ENCODE measurements at regions not wholly inside any gene's neighbourhood (a gene's known extent, or its start where the extent isn't known, plus 50 kb on each side); places are given as distances from the start of the nearest gene placed in this dataset.

DNA sequence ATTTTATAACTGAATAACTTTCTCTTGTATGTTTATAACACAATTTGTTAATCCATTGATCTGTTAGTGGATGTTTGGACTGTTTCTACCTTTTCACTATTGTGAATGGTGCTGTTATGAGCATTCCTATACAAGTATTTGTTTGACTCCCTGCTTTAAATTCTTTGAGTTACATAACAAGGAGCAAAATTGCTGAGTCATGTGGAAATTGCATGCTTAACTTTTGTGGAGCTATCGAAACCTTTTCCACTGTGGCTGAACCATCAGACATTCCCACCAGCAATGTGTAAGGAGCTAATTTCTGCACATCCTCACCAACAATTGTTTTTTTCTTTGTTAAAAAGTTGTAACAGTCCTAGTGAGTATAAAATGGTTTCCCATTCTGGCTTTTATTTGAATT, 415.5 kb downstream of the CBLN2 start:
- H4K8ac ChIP-seq (ENCODE audit: low read depth, low read length), result no peak overlapping the region
- no peaks in the 10 kb centered on the region for H3K4me1 ChIP-seq (ENCODE audit: control insufficient read depth, low read depth, low read length)
- H2BK15ac ChIP-seq (replicated peaks; ENCODE audit: low read depth), result no peak overlapping the region
- H3K36me3 ChIP-seq (ENCODE audit: control insufficient read depth, insufficient read depth, low read length), result no peaks in the 10 kb centered on the region
- H3K4ac ChIP-seq (ENCODE audit: low read depth, low read length), result no peak overlapping the region
- no peak overlapping the region for H3K18ac ChIP-seq (ENCODE audit: low read length)
- H3K27ac ChIP-seq (ENCODE audit: low read depth, low read length), result no peak overlapping the region
- H2BK120ac ChIP-seq (ENCODE audit: low read depth, low read length), result no peak overlapping the region
- H3K23ac ChIP-seq (ENCODE audit: low read length), result no peak overlapping the region
- no peak for DNase-seq
- no peaks in the 10 kb centered on the region for H3K27me3 ChIP-seq (ENCODE audit: insufficient read depth, low read length, poor library complexity)
- no peak overlapping the region for H3K56ac ChIP-seq (ENCODE audit: low read length)
- H2AK5ac ChIP-seq (ENCODE audit: low read length), result no peak overlapping the region
- H3K4me2 ChIP-seq (ENCODE audit: low read length), result no peak overlapping the region
- H3K4me3 ChIP-seq (ENCODE audit: low read length), result no peak overlapping the region
- WGBS (ENCODE audit: extremely low coverage, insufficient coverage, low lambda C conversion rate), result no CpG with 5 or more reads among the region's 1 CpG
- H3K9ac ChIP-seq (ENCODE audit: low read length), result no peak overlapping the region
- no peak overlapping the region for H2BK5ac ChIP-seq (ENCODE audit: low read length)
- no peaks in the 10 kb centered on the region for H3K79me2 ChIP-seq (ENCODE audit: control insufficient read depth, insufficient read depth, low read length)
- H4K5ac ChIP-seq (ENCODE audit: low read length), result no peak overlapping the region
- no peaks in the 10 kb centered on the region for H3K79me1 ChIP-seq (ENCODE audit: low read length)

DNA sequence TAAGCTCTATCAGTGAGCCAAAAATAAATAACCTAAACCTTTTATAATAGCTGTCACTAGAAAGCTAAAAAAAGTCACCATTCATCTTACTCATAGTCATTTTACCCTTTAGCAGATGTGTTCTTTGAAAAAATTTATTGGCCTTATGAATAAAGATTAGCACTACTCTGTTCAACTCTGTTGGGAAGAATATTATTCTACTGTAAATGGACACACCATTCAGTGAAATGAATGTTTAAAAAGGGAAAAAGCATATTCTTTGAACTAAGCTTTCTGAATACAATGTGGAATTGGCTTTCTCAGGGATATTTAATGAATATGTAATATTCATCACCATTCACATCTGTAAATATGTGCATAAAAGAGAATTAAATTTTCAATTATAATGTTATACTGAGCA, 422.0 kb downstream of the CBLN2 start:
- Histone ChIP-seq H2BK120ac (ENCODE audit: low read depth, low read length) (no peak overlapping the region), H3K23ac (ENCODE audit: low read length) (no peak overlapping the region), H3K4ac (ENCODE audit: low read depth, low read length) (no peak overlapping the region), H3K27ac (ENCODE audit: low read depth, low read length) (no peak overlapping the region), H3K79me2 (ENCODE audit: control insufficient read depth, insufficient read depth, low read length) (no peaks in the 10 kb centered on the region), H3K4me2 (ENCODE audit: low read length) (no peak overlapping the region), H2BK5ac (ENCODE audit: low read length) (no peak overlapping the region), H3K4me1 (ENCODE audit: control insufficient read depth, low read depth, low read length) (no peaks in the 10 kb centered on the region), H3K56ac (ENCODE audit: low read length) (no peak overlapping the region), H3K9ac (ENCODE audit: low read length) (no peak overlapping the region), H3K79me1 (ENCODE audit: low read length) (no peaks in the 10 kb centered on the region), H3K4me3 (ENCODE audit: low read length) (no peak overlapping the region), H2BK15ac (replicated peaks; ENCODE audit: low read depth) (no peak overlapping the region), H2AK5ac (ENCODE audit: low read length) (no peak overlapping the region), H4K8ac (ENCODE audit: low read depth, low read length) (no peak overlapping the region), H3K36me3 (ENCODE audit: control insufficient read depth, insufficient read depth, low read length) (no peaks in the 10 kb centered on the region), H3K18ac (ENCODE audit: low read length) (no peak overlapping the region), H4K5ac (ENCODE audit: low read length) (no peak overlapping the region), H3K27me3 (ENCODE audit: insufficient read depth, low read length, poor library complexity) (no peaks in the 10 kb centered on the region)
- no peak for DNase-seq

DNA sequence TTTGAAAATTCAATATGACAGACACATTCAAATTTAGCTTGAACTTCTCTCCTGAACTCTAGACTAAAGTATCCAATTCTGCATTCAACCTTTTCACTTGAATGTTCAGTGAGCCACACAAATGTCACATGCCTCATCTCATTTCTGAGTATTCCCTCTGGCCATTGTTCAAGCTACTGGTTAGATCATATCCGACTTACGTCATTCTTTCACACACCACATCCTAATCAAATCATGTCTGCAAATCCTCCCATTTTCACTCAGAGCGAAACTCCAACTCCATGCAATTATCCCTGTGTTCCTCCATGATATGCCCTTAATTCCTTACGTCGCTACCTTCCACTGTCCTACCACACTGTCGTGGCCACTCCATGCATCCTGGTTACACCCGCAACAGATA, 425.1 kb downstream of the CBLN2 start:
- H3K79me1 ChIP-seq (ENCODE audit: low read length), result no peaks in the 10 kb centered on the region
- H3K9ac ChIP-seq (ENCODE audit: low read length), result no peak overlapping the region
- H3K4me3 ChIP-seq (ENCODE audit: low read length), result no peak overlapping the region
- H3K27me3 ChIP-seq (ENCODE audit: insufficient read depth, low read length, poor library complexity), result no peaks in the 10 kb centered on the region
- H3K4me2 ChIP-seq (ENCODE audit: low read length), result no peak overlapping the region
- H3K4ac ChIP-seq (ENCODE audit: low read depth, low read length), result no peak overlapping the region
- H3K79me2 ChIP-seq (ENCODE audit: control insufficient read depth, insufficient read depth, low read length), result no peaks in the 10 kb centered on the region
- no peak overlapping the region for H2BK120ac ChIP-seq (ENCODE audit: low read depth, low read length)
- no peak overlapping the region for H3K27ac ChIP-seq (ENCODE audit: low read depth, low read length)
- H2AK5ac ChIP-seq (ENCODE audit: low read length), result no peak overlapping the region
- no peak overlapping the region for H2BK15ac ChIP-seq (replicated peaks; ENCODE audit: low read depth)
- H3K56ac ChIP-seq (ENCODE audit: low read length), result no peak overlapping the region
- H3K4me1 ChIP-seq (ENCODE audit: control insufficient read depth, low read depth, low read length), result no peaks in the 10 kb centered on the region
- H3K23ac ChIP-seq (ENCODE audit: low read length), result no peak overlapping the region
- H3K36me3 ChIP-seq (ENCODE audit: control insufficient read depth, insufficient read depth, low read length), result no peaks in the 10 kb centered on the region
- no peak for DNase-seq
- no peak overlapping the region for H3K18ac ChIP-seq (ENCODE audit: low read length)
- 100% methylated on average over 2 of the region's 7 CpGs for WGBS (ENCODE audit: extremely low coverage, insufficient coverage, low lambda C conversion rate)
- H4K8ac ChIP-seq (ENCODE audit: low read depth, low read length), result no peak overlapping the region
- no peak overlapping the region for H4K5ac ChIP-seq (ENCODE audit: low read length)
- no peak overlapping the region for H2BK5ac ChIP-seq (ENCODE audit: low read length)

- Histone ChIP-seq H2BK15ac (replicated peaks; ENCODE audit: low read depth) (no peak overlapping the region), H3K4ac (ENCODE audit: low read depth, low read length) (no peak overlapping the region), H3K79me2 (ENCODE audit: control insufficient read depth, insufficient read depth, low read length) (no peaks in the 10 kb centered on the region), H3K23ac (ENCODE audit: low read length) (no peak overlapping the region), H3K79me1 (ENCODE audit: low read length) (no peaks in the 10 kb centered on the region), H3K9ac (ENCODE audit: low read length) (no peak overlapping the region), H3K4me2 (ENCODE audit: low read length) (no peak overlapping the region), H2BK5ac (ENCODE audit: low read length) (no peak overlapping the region), H3K56ac (ENCODE audit: low read length) (no peak overlapping the region), H3K27me3 (ENCODE audit: insufficient read depth, low read length, poor library complexity) (no peaks in the 10 kb centered on the region), H3K4me3 (ENCODE audit: low read length) (no peak overlapping the region), H4K5ac (ENCODE audit: low read length) (no peak overlapping the region), H3K18ac (ENCODE audit: low read length) (no peak overlapping the region), H3K4me1 (ENCODE audit: control insufficient read depth, low read depth, low read length) (no peaks in the 10 kb centered on the region), H4K8ac (ENCODE audit: low read depth, low read length) (no peak overlapping the region), H2AK5ac (ENCODE audit: low read length) (no peak overlapping the region), H2BK120ac (ENCODE audit: low read depth, low read length) (no peak overlapping the region), H3K27ac (ENCODE audit: low read depth, low read length) (no peak overlapping the region), H3K36me3 (ENCODE audit: control insufficient read depth, insufficient read depth, low read length) (no peaks in the 10 kb centered on the region)
- no peak for DNase-seq
- WGBS (ENCODE audit: extremely low coverage, insufficient coverage, low lambda C conversion rate), result no CpG with 5 or more reads among the region's 4 CpGs
These were observed 429.1 kb downstream of the CBLN2 start for GRCh38 chr18:72114801-72115594.

GRCh38 chr18:72107647-72108383, 436.3 kb downstream of the CBLN2 start:
- 100% methylated on average over 1 of the region's 9 CpGs for WGBS (ENCODE audit: extremely low coverage, insufficient coverage, low lambda C conversion rate)
- Histone ChIP-seq H3K18ac (ENCODE audit: low read length) (no peak overlapping the region), H3K27me3 (ENCODE audit: insufficient read depth, low read length, poor library complexity) (no peaks in the 10 kb centered on the region), H3K4ac (ENCODE audit: low read depth, low read length) (no peak overlapping the region), H2AK5ac (ENCODE audit: low read length) (no peak overlapping the region), H3K36me3 (ENCODE audit: control insufficient read depth, insufficient read depth, low read length) (no peaks in the 10 kb centered on the region), H3K9ac (ENCODE audit: low read length) (no peak overlapping the region), H3K56ac (ENCODE audit: low read length) (no peak overlapping the region), H4K8ac (ENCODE audit: low read depth, low read length) (no peak overlapping the region), H3K4me2 (ENCODE audit: low read length) (no peak overlapping the region), H3K23ac (ENCODE audit: low read length) (no peak overlapping the region), H3K79me2 (ENCODE audit: control insufficient read depth, insufficient read depth, low read length) (no peaks in the 10 kb centered on the region), H3K4me3 (ENCODE audit: low read length) (no peak overlapping the region), H2BK5ac (ENCODE audit: low read length) (no peak overlapping the region), H4K5ac (ENCODE audit: low read length) (no peak overlapping the region), H3K27ac (ENCODE audit: low read depth, low read length) (no peak overlapping the region), H3K79me1 (ENCODE audit: low read length) (no peaks in the 10 kb centered on the region), H2BK120ac (ENCODE audit: low read depth, low read length) (no peak overlapping the region), H3K4me1 (ENCODE audit: control insufficient read depth, low read depth, low read length) (no peaks in the 10 kb centered on the region), H2BK15ac (replicated peaks; ENCODE audit: low read depth) (no peak overlapping the region)
- peak; percentile 72 for DNase-seq
